Left renal cortex interstitium (tissue), 4 donors: ENCODE measurements at regions not wholly inside any gene's neighbourhood (a gene's known extent, or its start where the extent isn't known, plus 50 kb on each side); places are given as distances from the start of the nearest gene placed in this dataset.

Experiments used
- DNase-seq, 4 donors: peaks; one replicate each; pipeline ENCODE4 v3.0.0-alpha.2; 2013; ENCODE audit warnings: low read depth in 4 of 4, low spot score in 2 of 4, missing footprints in 1 of 4

- no peak for DNase-seq
These were observed 186.1 kb downstream of the HERPUD2 start for GRCh38 chr7:35508623-35509400.

DNA sequence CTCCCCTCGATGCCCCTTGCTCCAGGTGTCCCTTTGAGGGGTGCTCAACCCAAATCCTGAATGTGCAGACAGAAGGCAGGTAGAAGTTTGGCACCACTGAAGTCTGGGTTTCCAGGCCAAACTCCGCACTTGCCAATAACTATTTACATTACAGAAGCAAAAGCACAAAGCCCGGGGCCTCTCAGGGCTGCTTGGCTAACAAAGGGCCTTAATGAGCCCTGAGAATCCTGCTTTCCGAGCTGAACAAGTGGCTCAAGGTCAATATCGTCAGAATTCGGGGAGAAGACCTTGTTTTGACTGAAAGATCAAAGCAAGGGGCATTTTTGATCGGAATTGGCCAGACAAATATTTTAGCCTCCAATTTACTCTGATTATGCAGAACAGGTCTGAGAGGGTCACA lies 189.9 kb downstream of the HERPUD2 start:
- DNase-seq = no peak

DNA sequence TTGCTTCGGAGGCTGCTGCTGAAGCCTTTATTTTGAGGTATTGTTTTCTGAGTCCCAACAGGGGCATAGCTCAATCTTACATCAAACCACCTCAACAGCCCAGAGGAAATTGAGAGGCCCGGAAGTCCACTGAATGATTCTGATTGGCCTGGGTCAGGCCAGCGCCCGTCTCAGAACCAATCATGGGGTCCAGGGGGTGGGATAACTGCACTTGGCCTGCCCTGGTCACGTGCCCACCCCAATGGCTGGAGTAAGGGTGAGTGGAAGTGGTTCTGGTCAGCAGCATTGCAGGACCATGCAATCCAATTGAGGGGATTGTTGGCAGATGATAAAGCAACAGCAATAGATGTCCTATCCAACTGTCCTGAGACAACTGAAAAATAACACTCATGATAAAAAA lies 190.6 kb downstream of the HERPUD2 start:
- no peak for DNase-seq

DNA sequence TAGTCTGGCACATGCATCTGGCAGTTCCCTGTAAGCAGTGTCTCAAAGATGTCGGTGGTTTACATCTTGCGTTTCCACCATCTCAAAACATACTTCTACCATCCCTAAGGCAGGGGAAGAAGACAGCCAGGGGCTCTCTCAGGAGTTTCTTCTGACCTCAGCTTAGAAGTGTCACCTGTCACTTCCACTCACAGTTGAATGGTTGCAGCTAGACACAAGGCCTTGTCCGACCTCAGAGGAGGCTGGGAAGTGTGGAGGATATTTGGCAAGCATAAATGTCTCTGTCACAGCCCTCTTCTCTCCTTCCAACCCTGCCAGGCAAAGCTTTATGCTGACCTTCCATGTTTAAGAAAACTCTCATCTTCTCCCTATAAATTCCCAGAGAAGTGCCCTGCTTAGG lies 193.3 kb downstream of the HERPUD2 start:
- no peak for DNase-seq

GRCh38 chr7:35499226-35499625 lies 195.7 kb downstream of the HERPUD2 start:
- DNase-seq = no peak

- DNase-seq = no peak
These were observed 196.5 kb downstream of the HERPUD2 start for GRCh38 chr7:35498416-35498815.

DNA sequence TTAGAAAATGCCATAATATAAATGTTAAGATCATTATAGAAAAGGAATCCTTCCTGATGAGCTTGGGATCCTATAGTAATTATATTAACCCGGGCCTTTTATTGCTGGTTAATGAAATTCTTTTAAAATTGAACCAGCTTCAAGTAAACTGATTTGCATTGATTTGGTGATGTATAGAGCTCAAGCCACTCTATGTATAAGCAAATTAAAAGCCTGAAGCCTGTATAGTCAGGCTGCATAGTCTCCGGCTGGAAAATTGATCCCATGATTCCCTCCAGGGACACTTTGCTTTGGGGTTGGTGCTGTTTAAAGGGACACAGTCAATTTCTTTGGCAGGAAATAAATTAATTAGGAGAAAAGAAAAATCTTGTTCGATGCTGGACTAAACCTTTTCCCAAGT lies 199.1 kb downstream of the HERPUD2 start:
- no peak for DNase-seq

GRCh38 chr7:35495377-35495776 lies 199.6 kb downstream of the HERPUD2 start:
- DNase-seq = no peak

DNA sequence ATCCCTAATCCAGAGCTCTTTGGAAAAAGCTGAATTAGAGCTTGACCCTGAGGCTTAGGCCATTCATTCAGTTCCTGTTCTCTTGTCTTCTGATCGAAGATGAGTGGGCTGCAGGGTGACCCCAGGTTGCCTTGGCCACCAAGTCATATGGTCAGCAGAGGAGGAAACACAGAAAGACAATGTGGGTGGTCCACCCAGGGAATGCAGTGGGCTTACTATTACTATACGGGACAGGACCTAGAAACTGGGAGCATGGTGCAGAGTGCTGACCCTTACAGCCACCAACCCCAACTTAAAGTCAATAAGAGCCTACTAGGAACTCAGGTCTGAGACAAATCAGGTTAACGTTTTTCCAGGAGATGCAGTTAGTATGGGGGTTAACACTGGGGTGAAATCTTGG lies 200.5 kb downstream of the HERPUD2 start:
- no peak for DNase-seq

DNA sequence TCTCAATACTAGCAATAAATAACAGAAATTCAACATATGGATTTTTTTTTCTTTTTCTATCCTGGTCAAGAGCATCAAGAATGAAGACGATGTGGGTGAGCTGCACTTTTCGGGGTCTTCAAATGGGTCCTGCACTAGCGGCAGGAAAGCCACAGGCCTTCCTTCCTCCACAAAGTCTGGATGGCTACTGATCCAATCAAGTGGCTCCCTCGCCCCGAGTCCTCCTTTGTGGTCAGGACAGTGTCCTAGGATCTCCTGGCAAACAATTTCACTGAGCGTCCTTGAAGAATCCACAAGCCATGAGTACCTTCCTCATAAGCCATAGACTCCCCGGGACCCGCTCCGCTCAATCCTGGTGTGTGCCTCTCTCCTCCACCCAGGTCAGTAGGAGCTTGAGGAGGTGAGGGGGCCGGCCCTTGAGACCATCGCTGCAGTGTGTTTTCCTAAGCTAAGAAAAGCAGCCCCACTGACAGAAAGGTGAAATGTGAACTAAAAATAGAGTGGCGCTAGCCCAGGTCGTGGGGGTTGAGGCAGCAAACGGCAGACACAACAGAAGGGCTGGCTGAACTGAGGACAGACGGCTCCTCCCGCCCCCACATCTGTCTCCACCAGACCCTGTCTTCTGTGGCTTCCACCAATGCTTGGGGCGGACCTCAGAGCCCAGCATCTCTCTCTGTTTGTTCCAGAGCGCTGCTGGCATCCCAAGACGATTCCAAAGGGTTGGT lies 202.3 kb downstream of the HERPUD2 start:
- DNase-seq = no peak

- no peak for DNase-seq
These were observed 203.7 kb downstream of the HERPUD2 start for GRCh38 chr7:35491233-35491632.

DNA sequence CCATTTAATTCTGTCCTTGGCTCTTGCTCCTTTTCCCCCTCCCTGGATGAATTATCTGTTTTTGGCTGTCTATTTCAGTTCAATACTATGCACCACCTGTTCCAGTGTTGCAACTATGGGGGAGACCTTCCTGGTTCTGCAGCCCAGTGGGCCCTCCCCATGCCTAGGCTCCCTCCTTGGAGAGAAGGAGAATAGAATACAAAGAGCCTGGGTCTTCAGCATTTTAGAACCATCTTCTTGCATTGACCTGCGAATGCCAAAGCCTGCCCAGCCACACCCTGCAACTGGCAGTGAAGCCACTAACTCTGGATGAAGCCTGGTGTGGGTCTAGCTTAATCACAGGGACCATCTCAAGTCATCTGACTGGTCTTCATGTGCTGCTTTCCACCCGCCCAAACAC lies 207.1 kb downstream of the HERPUD2 start:
- DNase-seq = no peak

- no peak for DNase-seq
These were observed 207.5 kb downstream of the HERPUD2 start for GRCh38 chr7:35487402-35487801.

GRCh38 chr7:35485436-35485835 lies 209.5 kb downstream of the HERPUD2 start:
- no peak for DNase-seq

DNA sequence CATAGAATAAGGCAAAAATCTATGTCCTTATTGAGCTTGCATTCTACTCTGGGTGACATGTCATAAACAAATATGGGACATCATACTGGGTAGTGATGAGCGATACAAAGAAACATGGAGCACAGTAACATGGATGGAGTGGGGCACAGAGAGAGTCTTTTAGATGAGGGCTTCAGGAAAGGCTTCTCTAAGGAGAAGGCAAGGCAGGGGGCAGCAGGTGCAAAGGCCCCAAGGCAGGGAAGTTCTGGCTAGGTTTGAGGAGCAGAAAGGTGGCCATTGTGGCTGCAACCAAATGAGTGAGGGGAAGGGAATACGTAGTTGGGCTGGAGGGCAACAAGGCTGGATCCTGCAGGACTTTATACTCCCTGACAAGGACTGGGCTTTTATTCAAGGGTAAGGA lies 211.4 kb downstream of the HERPUD2 start:
- DNase-seq = no peak

GRCh38 chr7:35482231-35482630 lies 212.7 kb downstream of the HERPUD2 start:
- no peak for DNase-seq

DNA sequence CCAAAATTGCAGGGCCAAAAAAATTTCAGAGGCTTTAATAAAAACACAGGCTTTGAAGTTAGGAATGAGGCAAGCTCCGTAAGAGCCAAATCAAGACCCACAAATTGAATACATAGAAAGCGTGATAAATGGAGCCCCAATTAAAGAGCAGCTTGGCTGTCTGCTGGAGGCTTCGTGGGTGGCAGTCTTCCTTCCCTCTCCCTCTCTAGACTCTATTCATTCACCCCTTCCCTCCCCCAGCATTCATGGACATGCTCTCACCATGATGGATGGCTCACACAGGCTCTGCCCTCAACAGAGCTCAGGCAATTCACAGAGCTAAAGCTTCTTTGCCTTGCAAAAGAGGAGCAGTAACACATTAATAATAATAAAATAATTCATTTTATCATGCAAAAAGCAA lies 214.1 kb downstream of the HERPUD2 start:
- DNase-seq = no peak

GRCh38 chr7:35477609-35478008 lies 217.3 kb downstream of the HERPUD2 start:
- no peak for DNase-seq

DNA sequence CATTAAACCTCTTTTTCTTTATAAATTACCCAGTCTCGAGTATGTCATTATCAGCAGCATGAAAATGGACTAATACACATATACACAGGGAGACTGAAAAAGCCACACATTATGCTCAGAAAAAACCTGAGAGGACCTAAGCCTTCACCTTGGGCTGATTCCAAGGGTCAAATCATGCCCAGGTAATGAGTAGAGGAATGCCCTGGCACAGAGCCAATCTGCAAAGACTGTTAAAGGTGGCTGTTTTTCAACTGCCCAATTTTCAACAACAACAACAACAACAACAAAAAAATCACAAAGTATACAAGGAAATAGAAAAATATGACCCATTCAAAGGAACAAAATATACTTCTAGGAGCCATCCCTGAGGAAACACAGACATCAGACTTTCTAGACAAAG lies 220.2 kb upstream of the TBX20 start:
- DNase-seq = no peak

DNA sequence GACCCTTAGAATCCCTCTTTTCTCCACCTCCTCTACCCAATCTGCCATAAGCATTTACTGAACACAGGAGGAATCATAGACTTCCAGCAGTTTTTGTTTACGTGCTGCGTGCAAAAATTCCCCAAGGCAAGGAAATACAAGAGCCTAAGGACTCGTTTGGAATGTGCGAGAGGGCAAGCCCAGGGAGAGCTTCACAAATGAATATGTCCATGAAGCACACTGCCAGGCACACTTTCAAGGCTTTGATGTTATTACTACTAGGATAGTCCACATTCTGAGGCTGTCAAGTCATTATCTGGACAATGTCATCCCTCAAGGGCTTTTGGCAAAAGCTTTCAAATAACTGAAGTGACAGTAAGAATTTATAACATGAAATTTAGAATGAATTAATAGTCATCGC lies 214.7 kb upstream of the TBX20 start:
- no peak for DNase-seq

DNA sequence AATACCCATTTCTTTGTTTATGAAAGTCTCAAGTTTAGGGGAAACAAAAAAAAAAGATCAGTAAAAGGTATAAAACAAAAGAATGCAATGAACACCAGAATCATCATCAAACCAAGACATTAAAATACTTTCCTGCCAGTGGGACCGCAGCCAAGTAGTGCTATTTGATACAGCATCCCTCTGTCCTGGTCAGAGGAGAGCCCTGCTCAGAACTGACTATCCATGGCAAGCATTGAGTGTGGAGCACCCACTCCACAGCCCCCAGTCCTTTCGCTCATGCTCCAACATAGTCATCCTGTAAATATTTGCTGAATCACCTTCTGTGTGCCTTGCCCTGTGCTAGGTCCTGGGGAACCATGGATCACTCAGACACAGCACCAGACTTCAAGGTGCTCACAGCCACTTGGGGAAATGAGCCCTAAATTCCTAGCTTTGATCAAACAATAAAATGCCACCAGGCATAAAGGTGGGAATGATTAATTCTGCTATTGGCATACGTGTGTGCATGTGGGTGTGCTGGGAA lies 213.6 kb upstream of the TBX20 start:
- DNase-seq = no peak

- DNase-seq = no peak
These were observed 212.0 kb upstream of the TBX20 start for GRCh38 chr7:35465791-35466336.
